Thymus (tissue), 11 donors: ENCODE measurements at regions not wholly inside any gene's neighbourhood (a gene's known extent, or its start where the extent isn't known, plus 50 kb on each side); places are given as distances from the start of the nearest gene placed in this dataset.

Experiments
- DNase-seq, 9 donors: peaks; one replicate each; pipeline ENCODE4 v3.0.0-alpha.2; 2013; ENCODE audit warnings: low spot score in 9 of 9, low read depth in 6 of 9, missing footprints in 1 of 9
- H3K27ac ChIP-seq, 2 donors: one replicate each; pipeline ENCODE4 v1.5.1; 2013; ENCODE audit warnings: control low read depth in 1 of 2, low read depth in 1 of 2, low read length in 1 of 2, mild to moderate bottlenecking in 1 of 2, moderate library complexity in 1 of 2
- H3K27me3 ChIP-seq, 2 donors: one replicate each; pipeline ENCODE4 v1.5.1; 2013; ENCODE audit warnings: low read length in 1 of 2; ENCODE audit not compliant: control insufficient read depth in 2 of 2, insufficient read depth in 1 of 2
- H3K36me3 ChIP-seq, 2 donors: one replicate each; pipeline ENCODE4 v1.5.1; 2013; ENCODE audit warnings: low read length in 1 of 2, mild to moderate bottlenecking in 1 of 2, moderate library complexity in 1 of 2; ENCODE audit not compliant: control insufficient read depth in 2 of 2, insufficient read depth in 2 of 2
- H3K4me1 ChIP-seq, 2 donors: one replicate each; pipeline ENCODE4 v1.5.1; 2013; ENCODE audit warnings: low read length in 2 of 2; ENCODE audit not compliant: control insufficient read depth in 2 of 2, insufficient read depth in 2 of 2
- H3K4me3 ChIP-seq, 2 donors: one replicate each; pipeline ENCODE4 v1.5.1; 2013; ENCODE audit warnings: low read length in 2 of 2, control low read depth in 1 of 2, mild to moderate bottlenecking in 1 of 2
- H3K9me3 ChIP-seq, 2 donors: one replicate each; pipeline ENCODE4 v1.5.1; 2013; ENCODE audit warnings: low read length in 1 of 2, mild to moderate bottlenecking in 1 of 2; ENCODE audit not compliant: control insufficient read depth in 2 of 2, insufficient read depth in 1 of 2
- WGBS: extraction: QIAGEN DNeasy Blood & Tissue Kit; methylation state at CpG from one replicate; pipeline ENCODE4 v1.1.7; 2013; 5-methylcytosine and 5-hydroxymethylcytosine counted together
- donor health status: healthy.

DNA sequence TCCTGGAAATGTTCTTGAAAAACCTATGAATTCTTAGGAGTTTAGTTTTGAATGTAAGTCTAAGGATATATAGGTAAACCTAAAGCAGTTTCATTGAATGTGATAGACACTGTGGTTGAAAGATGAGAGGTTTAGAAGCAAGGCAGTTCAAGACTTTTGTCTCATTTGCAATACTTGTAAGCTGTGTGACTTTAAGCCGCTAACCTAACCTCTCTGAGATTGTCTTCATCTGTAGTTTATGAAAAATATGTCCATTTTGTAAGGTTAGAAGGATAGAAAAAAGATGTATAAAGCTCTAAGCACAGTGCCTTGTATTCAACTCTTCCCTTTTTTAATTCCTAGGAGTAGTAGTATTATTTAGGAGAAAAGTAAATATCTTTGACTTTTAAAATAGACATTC lies 306.6 kb upstream of the ARRDC4 start:
- 99% methylated on average over 1 of the region's 1 CpG for WGBS
- Histone ChIP-seq H3K4me3 (no peak overlapping the region), H3K27ac (no peak overlapping the region), H3K9me3 (no peaks in the 10 kb centered on the region), H3K36me3 (no peaks in the 10 kb centered on the region), H3K4me1 (no peaks in the 10 kb centered on the region), H3K27me3 (peaks cover 4 to 17% of the 10 kb centered on the region in 2 donors)
- DNase-seq, result no peak

GRCh38 chr15:97654481-97655076 lies 305.9 kb upstream of the ARRDC4 start:
- no peak for DNase-seq
- Histone ChIP-seq H3K9me3 (no peaks in the 10 kb centered on the region), H3K27ac (no peak overlapping the region), H3K27me3 (peaks cover 4 to 17% of the 10 kb centered on the region in 2 donors), H3K4me1 (no peaks in the 10 kb centered on the region), H3K4me3 (no peak overlapping the region), H3K36me3 (no peaks in the 10 kb centered on the region)
- 13% methylated on average over 7 of the region's 7 CpGs for WGBS

- no peaks in the 10 kb centered on the region for H3K36me3 ChIP-seq
- WGBS, result 77% methylated on average over 3 of the region's 3 CpGs
- DNase-seq, result no peak
- no peak overlapping the region for H3K4me3 ChIP-seq
- H3K27ac ChIP-seq, result no peak overlapping the region
- no peaks in the 10 kb centered on the region for H3K9me3 ChIP-seq
- no peaks in the 10 kb centered on the region for H3K27me3 ChIP-seq
- no peaks in the 10 kb centered on the region for H3K4me1 ChIP-seq
Observed at GRCh38 chr15:97661796-97662195, 298.7 kb upstream of the ARRDC4 start.

- Histone ChIP-seq H3K4me3 (no peak overlapping the region), H3K27ac (no peak overlapping the region), H3K4me1 (no peaks in the 10 kb centered on the region), H3K9me3 (no peaks in the 10 kb centered on the region), H3K27me3 (no peaks in the 10 kb centered on the region), H3K36me3 (no peaks in the 10 kb centered on the region)
- DNase-seq, result no peak
- WGBS, result 92% methylated on average over 2 of the region's 2 CpGs
Observed at GRCh38 chr15:97672586-97672985, 287.9 kb upstream of the ARRDC4 start.

GRCh38 chr15:97678656-97679055 lies 281.8 kb upstream of the ARRDC4 start:
- no peaks in the 10 kb centered on the region for H3K27me3 ChIP-seq
- 26% methylated on average over 2 of the region's 2 CpGs for WGBS
- no peaks in the 10 kb centered on the region for H3K9me3 ChIP-seq
- no peak overlapping the region for H3K4me3 ChIP-seq
- H3K27ac ChIP-seq, result no peak overlapping the region
- H3K36me3 ChIP-seq, result no peaks in the 10 kb centered on the region
- DNase-seq, result no peak
- no peaks in the 10 kb centered on the region for H3K4me1 ChIP-seq

GRCh38 chr15:97679106-97679688 lies 281.3 kb upstream of the ARRDC4 start:
- Histone ChIP-seq H3K4me3 (no peak overlapping the region), H3K27me3 (no peaks in the 10 kb centered on the region), H3K36me3 (no peaks in the 10 kb centered on the region), H3K27ac (no peak overlapping the region), H3K9me3 (no peaks in the 10 kb centered on the region), H3K4me1 (no peaks in the 10 kb centered on the region)
- DNase-seq, result no peak
- 73% methylated on average over 6 of the region's 6 CpGs for WGBS

DNA sequence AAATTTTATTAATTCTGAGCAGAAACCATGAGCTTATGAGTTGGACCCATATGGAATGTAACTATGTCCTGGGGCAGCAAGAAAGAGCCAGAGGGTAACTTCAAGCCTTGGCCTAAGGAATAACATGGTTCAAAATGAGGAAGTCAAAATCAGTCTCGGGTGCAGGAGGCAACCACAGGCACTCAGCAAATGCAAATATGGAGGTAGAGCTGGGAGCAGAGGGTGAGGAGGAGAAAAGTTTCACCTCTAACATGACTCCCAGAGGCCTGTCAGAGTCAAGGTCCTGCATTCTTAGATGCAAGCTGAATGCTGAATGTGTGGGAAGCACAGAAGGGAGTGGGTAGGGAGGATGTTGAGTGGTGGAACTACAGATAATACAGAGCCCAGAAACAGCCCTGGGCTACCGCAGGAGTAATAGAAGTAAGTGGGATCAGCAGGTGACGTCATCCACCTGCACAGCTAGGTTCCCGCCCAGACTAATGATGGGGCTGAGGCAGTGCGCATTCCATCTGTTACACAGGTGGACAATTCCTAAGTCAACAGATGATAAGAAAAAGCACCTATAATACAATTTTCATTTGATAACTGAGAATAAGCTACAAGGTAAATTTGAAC lies 279.8 kb upstream of the ARRDC4 start:
- 78% methylated on average over 5 of the region's 5 CpGs for WGBS
- no peak for DNase-seq
- no peaks in the 10 kb centered on the region for H3K4me1 ChIP-seq

DNA sequence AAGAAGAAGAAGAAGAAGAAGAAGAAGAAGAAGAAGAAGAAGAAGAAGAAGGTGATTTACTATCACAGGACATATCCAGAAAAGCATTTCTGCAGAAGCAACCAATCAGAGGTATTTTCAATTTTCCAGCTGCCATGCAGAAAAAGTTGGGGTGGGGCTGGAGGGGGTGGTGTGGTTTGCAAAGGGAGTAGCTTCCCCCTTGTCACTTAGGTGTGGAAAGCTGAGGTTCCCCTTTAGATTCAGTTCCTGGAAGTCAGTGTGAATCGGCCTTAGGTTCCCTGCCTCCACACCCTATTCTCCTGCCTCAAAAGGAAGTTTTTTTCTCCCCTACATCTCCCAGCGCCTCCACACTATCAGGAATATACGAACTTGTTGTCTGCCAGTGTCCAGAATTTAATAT lies 276.7 kb upstream of the ARRDC4 start:
- DNase-seq, result no peak
- H3K27ac ChIP-seq, result no peak overlapping the region
- H3K4me3 ChIP-seq, result no peak overlapping the region
- WGBS, result 13% methylated on average over 3 of the region's 3 CpGs
- H3K4me1 ChIP-seq, result no peaks in the 10 kb centered on the region
- H3K9me3 ChIP-seq, result no peaks in the 10 kb centered on the region
- no peaks in the 10 kb centered on the region for H3K36me3 ChIP-seq
- no peaks in the 10 kb centered on the region for H3K27me3 ChIP-seq

More for the DNA sequence above, 279.8 kb upstream of the ARRDC4 start:
- Histone ChIP-seq H3K36me3 (no peaks in the 10 kb centered on the region), H3K9me3 (no peaks in the 10 kb centered on the region), H3K27me3 (no peaks in the 10 kb centered on the region), H3K27ac (no peak overlapping the region), H3K4me3 (no peak overlapping the region)

DNA sequence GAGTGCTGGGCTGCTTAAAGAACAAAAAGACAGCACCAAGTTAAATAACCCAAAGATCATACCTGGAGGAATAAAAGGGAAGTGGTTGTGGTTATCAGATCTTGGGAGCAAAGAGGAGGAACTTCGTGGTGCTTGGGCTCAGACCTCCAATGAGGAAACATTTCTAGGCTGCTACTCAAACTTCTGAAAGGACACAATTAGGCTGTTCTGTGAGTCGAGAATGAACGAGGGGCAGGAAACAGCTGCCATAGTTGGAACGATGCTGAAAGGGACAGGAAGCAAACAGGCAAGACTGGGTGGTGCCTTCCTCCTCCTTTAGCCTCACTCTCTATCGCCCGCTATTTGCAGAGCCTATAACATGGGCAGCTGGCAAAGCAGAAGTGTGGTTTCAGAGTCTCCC lies 276.3 kb upstream of the ARRDC4 start:
- under 1% methylated on average over 6 of the region's 6 CpGs for WGBS
- peak in 2 of 9 donors; percentile 2 to 21 for DNase-seq
- H3K4me1 ChIP-seq, result no peaks in the 10 kb centered on the region
- H3K27me3 ChIP-seq, result no peaks in the 10 kb centered on the region
- no peaks in the 10 kb centered on the region for H3K36me3 ChIP-seq
- no peak overlapping the region for H3K27ac ChIP-seq
- no peak overlapping the region for H3K4me3 ChIP-seq
- no peaks in the 10 kb centered on the region for H3K9me3 ChIP-seq
